Mucosa of stomach (tissue), 1 donor: ENCODE measurements at regions not wholly inside any gene's neighbourhood (a gene's known extent, or its start where the extent isn't known, plus 50 kb on each side); places are given as distances from the start of the nearest gene placed in this dataset.

Experiments
- H3K27me3 ChIP-seq: one replicate; pipeline ENCODE4 v1.7.0; 2013; ENCODE audit warnings: mild to moderate bottlenecking, low read length; ENCODE audit not compliant: control insufficient read depth, insufficient read depth
- H3K36me3 ChIP-seq: one replicate; pipeline ENCODE4 v1.7.0; 2013; ENCODE audit warnings: low read length; ENCODE audit not compliant: control insufficient read depth, insufficient read depth
- H3K4me1 ChIP-seq: one replicate; pipeline ENCODE4 v1.7.0; 2013; ENCODE audit warnings: mild to moderate bottlenecking, low read length; ENCODE audit not compliant: control insufficient read depth, insufficient read depth
- H3K4me3 ChIP-seq: one replicate; pipeline ENCODE4 v1.7.0; 2013; ENCODE audit warnings: low read length
- H3K9ac ChIP-seq: one replicate; pipeline ENCODE4 v1.7.0; 2013; ENCODE audit warnings: mild to moderate bottlenecking, low read length, moderate library complexity
- H3K9me3 ChIP-seq: one replicate; pipeline ENCODE4 v1.7.0; 2013; ENCODE audit warnings: mild to moderate bottlenecking, low read length, moderate library complexity; ENCODE audit not compliant: control insufficient read depth
- donor health status: Pancreatic carcinoma.

- H3K4me3 ChIP-seq: no peak overlapping the region
- H3K9me3 ChIP-seq: no peaks in the 10 kb centered on the region
- no peaks in the 10 kb centered on the region for H3K27me3 ChIP-seq
- no peaks in the 10 kb centered on the region for H3K36me3 ChIP-seq
- H3K4me1 ChIP-seq: no peaks in the 10 kb centered on the region
- no peak overlapping the region for H3K9ac ChIP-seq
Measured at GRCh38 chr15:97126553-97127233, 796.2 kb downstream of the NR2F2 start.

- H3K4me1 ChIP-seq: no peaks in the 10 kb centered on the region
- no peaks in the 10 kb centered on the region for H3K27me3 ChIP-seq
- no peak overlapping the region for H3K4me3 ChIP-seq
- no peaks in the 10 kb centered on the region for H3K9me3 ChIP-seq
- H3K36me3 ChIP-seq: no peaks in the 10 kb centered on the region
- H3K9ac ChIP-seq: no peak overlapping the region
Measured at GRCh38 chr15:97129674-97130073, 799.2 kb downstream of the NR2F2 start.

GRCh38 chr15:97140216-97140615, 809.7 kb downstream of the NR2F2 start:
- Histone ChIP-seq H3K36me3 (no peaks in the 10 kb centered on the region), H3K9me3 (no peaks in the 10 kb centered on the region), H3K9ac (no peak overlapping the region), H3K4me1 (no peaks in the 10 kb centered on the region), H3K4me3 (no peak overlapping the region), H3K27me3 (no peaks in the 10 kb centered on the region)

- Histone ChIP-seq H3K27me3 (no peaks in the 10 kb centered on the region), H3K9ac (no peak overlapping the region), H3K4me1 (no peaks in the 10 kb centered on the region), H3K36me3 (no peaks in the 10 kb centered on the region), H3K4me3 (no peak overlapping the region), H3K9me3 (no peaks in the 10 kb centered on the region)
Measured at GRCh38 chr15:97141360-97141759, 810.9 kb downstream of the NR2F2 start.

GRCh38 chr15:97141871-97142270, 811.4 kb downstream of the NR2F2 start:
- H3K9me3 ChIP-seq: no peaks in the 10 kb centered on the region
- no peaks in the 10 kb centered on the region for H3K27me3 ChIP-seq
- no peak overlapping the region for H3K4me3 ChIP-seq
- H3K9ac ChIP-seq: no peak overlapping the region
- no peaks in the 10 kb centered on the region for H3K36me3 ChIP-seq
- no peaks in the 10 kb centered on the region for H3K4me1 ChIP-seq

GRCh38 chr15:97143592-97144376, 813.3 kb downstream of the NR2F2 start:
- Histone ChIP-seq H3K36me3 (no peaks in the 10 kb centered on the region), H3K9ac (no peak overlapping the region), H3K9me3 (no peaks in the 10 kb centered on the region), H3K27me3 (no peaks in the 10 kb centered on the region), H3K4me3 (no peak overlapping the region), H3K4me1 (no peaks in the 10 kb centered on the region)

GRCh38 chr15:97144377-97144711, 813.8 kb downstream of the NR2F2 start:
- H3K9me3 ChIP-seq: no peaks in the 10 kb centered on the region
- H3K4me3 ChIP-seq: no peak overlapping the region
- no peaks in the 10 kb centered on the region for H3K4me1 ChIP-seq
- H3K27me3 ChIP-seq: no peaks in the 10 kb centered on the region
- H3K36me3 ChIP-seq: no peaks in the 10 kb centered on the region
- H3K9ac ChIP-seq: no peak overlapping the region

GRCh38 chr15:97146929-97147870, 813.3 kb upstream of the ARRDC4 start:
- Histone ChIP-seq H3K4me3 (no peak overlapping the region), H3K4me1 (no peaks in the 10 kb centered on the region), H3K9ac (no peak overlapping the region), H3K27me3 (no peaks in the 10 kb centered on the region), H3K9me3 (no peaks in the 10 kb centered on the region), H3K36me3 (no peaks in the 10 kb centered on the region)

- H3K9me3 ChIP-seq: no peaks in the 10 kb centered on the region
Measured at GRCh38 chr15:97153356-97153965, 807.0 kb upstream of the ARRDC4 start.

GRCh38 chr15:97156739-97157265, 803.7 kb upstream of the ARRDC4 start:
- no peak overlapping the region for H3K4me3 ChIP-seq
- H3K9ac ChIP-seq: no peak overlapping the region
- no peaks in the 10 kb centered on the region for H3K4me1 ChIP-seq
- no peaks in the 10 kb centered on the region for H3K9me3 ChIP-seq
- H3K36me3 ChIP-seq: no peaks in the 10 kb centered on the region
- no peaks in the 10 kb centered on the region for H3K27me3 ChIP-seq

More at GRCh38 chr15:97153356-97153965, 807.0 kb upstream of the ARRDC4 start:
- no peaks in the 10 kb centered on the region for H3K27me3 ChIP-seq
- no peak overlapping the region for H3K9ac ChIP-seq
- H3K36me3 ChIP-seq: no peaks in the 10 kb centered on the region
- no peaks in the 10 kb centered on the region for H3K4me1 ChIP-seq
- H3K4me3 ChIP-seq: no peak overlapping the region

GRCh38 chr15:97162805-97163495, 797.6 kb upstream of the ARRDC4 start:
- H3K9me3 ChIP-seq: no peaks in the 10 kb centered on the region
- no peak overlapping the region for H3K4me3 ChIP-seq
- no peaks in the 10 kb centered on the region for H3K27me3 ChIP-seq
- no peaks in the 10 kb centered on the region for H3K36me3 ChIP-seq
- no peaks in the 10 kb centered on the region for H3K4me1 ChIP-seq
- no peak overlapping the region for H3K9ac ChIP-seq
